Gastrocnemius medialis (tissue), 4 donors: ENCODE measurements at regions not wholly inside any gene's neighbourhood (a gene's known extent, or its start where the extent isn't known, plus 50 kb on each side); places are given as distances from the start of the nearest gene placed in this dataset.

Experiments
- CTCF ChIP-seq, 5 experiments: fragments of 450-650 bp in 3 of 5; fragments of 200-600 bp in 2 of 5; sonication (generic) in 2 of 5; IDR thresholded peaks in 4 of 5; conservative IDR thresholded peaks in 1 of 5; 1 replicate in 4 of 5; 2 replicates in 1 of 5; pipeline ENCODE4 v1.5.1; 2016 to 2019; ENCODE audit warnings: antibody characterized with exemption in 5 of 5, mild to moderate bottlenecking in 3 of 5, moderate library complexity in 3 of 5
- POLR2A ChIP-seq, 2 donors: fragments of 450-650 bp; IDR thresholded peaks; one replicate each; pipeline ENCODE4 v1.6.1; 2017; ENCODE audit warnings: antibody characterized with exemption in 2 of 2, mild to moderate bottlenecking in 2 of 2, moderate library complexity in 2 of 2

GRCh38 chr12:124499898-124500244 is 67.5 kb downstream of the NCOR2 start:
- TF ChIP-seq POLR2A (IDR thresholded peaks at IDR 0.05): no peak
- no peak for TF ChIP-seq CTCF (IDR thresholded peaks at IDR 0.05 in 4 of 5, conservative IDR thresholded peaks at IDR 0.05 in 1 of 5)
